ENCODE measurements at regions not wholly inside any gene's neighbourhood (a gene's known extent, or its start where the extent isn't known, plus 50 kb on each side); places are given as distances from the start of the nearest gene placed in this dataset.

DNA sequence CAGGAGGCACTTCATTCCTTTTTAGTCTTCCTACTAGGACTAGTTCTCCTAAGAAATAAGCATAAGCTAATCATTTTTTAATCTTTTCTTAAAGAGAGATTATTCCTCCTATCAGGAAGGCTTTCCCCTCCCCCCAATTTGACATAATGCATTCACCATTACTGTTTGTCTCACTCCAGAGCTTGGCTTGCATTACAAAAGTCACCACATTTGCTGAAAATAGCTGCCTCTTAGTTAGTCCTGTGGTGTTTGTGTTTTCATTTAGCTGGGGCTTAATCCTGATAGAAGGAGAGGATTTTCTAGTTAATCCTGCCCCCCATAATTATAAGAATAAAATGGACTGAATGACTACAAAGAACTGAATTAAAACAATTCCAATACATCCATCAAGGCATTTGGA, 307.1 kb upstream of the RRP15 start:
- in situ Hi-C loops (cut with MboI; ENCODE audit: low pct_ligation_motif_present in 1 of 4, low pct_unique_long_range_greater_than_20kb in 1 of 4, low sequenced_read_pairs in 3 of 4): no loop called here
- Histone ChIP-seq H3K4me1 (no peaks in the 10 kb centered on the region), H3K27me3 (no peaks in the 10 kb centered on the region), H3K9me3 (no peaks in the 10 kb centered on the region), H3K36me3 (no peaks in the 10 kb centered on the region), H3K27ac (no peak overlapping the region), H3K4me3 (no peak overlapping the region)
- intact Hi-C loops (cut with DNase I; ENCODE audit: low total_unique reads): no loop called here
- DNase-seq: no peak
- TF ChIP-seq POLR2AphosphoS5 (IDR thresholded peaks at IDR 0.05) (no peak), POLR2A (IDR thresholded peaks at IDR 0.05) (no peak), EP300 (IDR thresholded peaks at IDR 0.05; ENCODE audit: low read depth) (no peak)
- TF ChIP-seq, protein P1, sequence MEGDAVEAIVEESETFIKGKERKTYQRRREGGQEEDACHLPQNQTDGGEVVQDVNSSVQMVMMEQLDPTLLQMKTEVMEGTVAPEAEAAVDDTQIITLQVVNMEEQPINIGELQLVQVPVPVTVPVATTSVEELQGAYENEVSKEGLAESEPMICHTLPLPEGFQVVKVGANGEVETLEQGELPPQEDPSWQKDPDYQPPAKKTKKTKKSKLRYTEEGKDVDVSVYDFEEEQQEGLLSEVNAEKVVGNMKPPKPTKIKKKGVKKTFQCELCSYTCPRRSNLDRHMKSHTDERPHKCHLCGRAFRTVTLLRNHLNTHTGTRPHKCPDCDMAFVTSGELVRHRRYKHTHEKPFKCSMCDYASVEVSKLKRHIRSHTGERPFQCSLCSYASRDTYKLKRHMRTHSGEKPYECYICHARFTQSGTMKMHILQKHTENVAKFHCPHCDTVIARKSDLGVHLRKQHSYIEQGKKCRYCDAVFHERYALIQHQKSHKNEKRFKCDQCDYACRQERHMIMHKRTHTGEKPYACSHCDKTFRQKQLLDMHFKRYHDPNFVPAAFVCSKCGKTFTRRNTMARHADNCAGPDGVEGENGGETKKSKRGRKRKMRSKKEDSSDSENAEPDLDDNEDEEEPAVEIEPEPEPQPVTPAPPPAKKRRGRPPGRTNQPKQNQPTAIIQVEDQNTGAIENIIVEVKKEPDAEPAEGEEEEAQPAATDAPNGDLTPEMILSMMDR (IDR thresholded peaks at IDR 0.05): no peak

DNA sequence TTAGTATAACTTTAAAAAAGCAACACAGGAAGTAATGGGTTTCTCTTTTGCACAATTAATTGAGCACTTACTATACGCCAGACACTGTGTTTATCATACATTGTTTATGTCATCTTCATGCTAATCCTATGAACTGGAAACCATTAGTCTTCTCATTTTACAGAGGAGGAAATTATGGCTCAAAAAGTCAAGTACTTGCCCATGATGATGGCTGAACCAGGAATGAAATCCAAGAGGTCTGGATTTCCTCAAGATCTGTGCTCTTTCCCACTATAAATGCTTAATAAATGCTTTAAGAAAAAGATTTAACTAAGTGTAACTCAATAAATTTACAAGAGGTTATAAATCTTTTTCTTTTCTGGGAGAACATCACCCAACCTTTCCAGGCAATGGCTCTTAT, 303.7 kb upstream of the RRP15 start:
- TF ChIP-seq POLR2AphosphoS5 (IDR thresholded peaks at IDR 0.05): no peak
- TF ChIP-seq, protein P1 (IDR thresholded peaks at IDR 0.05): no peak
- TF ChIP-seq POLR2A (IDR thresholded peaks at IDR 0.05): no peak
- TF ChIP-seq EP300 (IDR thresholded peaks at IDR 0.05; ENCODE audit: low read depth): no peak
- H3K27me3 ChIP-seq: no peaks in the 10 kb centered on the region
- in situ Hi-C loops (cut with MboI; ENCODE audit: low pct_ligation_motif_present in 1 of 4, low pct_unique_long_range_greater_than_20kb in 1 of 4, low sequenced_read_pairs in 3 of 4) (no loop called here), intact Hi-C loops (cut with DNase I; ENCODE audit: low total_unique reads) (no loop called here)
- 50 to 55% methylated on average over 1 of the region's 1 CpG for WGBS, 2 donors (ENCODE audit: low coverage in 1 of 2)
- H3K36me3 ChIP-seq: no peaks in the 10 kb centered on the region
- DNase-seq: no peak
- H3K27ac ChIP-seq: no peak overlapping the region
- H3K4me3 ChIP-seq: no peak overlapping the region
- H3K9me3 ChIP-seq: no peaks in the 10 kb centered on the region
- H3K4me1 ChIP-seq: no peaks in the 10 kb centered on the region

DNA sequence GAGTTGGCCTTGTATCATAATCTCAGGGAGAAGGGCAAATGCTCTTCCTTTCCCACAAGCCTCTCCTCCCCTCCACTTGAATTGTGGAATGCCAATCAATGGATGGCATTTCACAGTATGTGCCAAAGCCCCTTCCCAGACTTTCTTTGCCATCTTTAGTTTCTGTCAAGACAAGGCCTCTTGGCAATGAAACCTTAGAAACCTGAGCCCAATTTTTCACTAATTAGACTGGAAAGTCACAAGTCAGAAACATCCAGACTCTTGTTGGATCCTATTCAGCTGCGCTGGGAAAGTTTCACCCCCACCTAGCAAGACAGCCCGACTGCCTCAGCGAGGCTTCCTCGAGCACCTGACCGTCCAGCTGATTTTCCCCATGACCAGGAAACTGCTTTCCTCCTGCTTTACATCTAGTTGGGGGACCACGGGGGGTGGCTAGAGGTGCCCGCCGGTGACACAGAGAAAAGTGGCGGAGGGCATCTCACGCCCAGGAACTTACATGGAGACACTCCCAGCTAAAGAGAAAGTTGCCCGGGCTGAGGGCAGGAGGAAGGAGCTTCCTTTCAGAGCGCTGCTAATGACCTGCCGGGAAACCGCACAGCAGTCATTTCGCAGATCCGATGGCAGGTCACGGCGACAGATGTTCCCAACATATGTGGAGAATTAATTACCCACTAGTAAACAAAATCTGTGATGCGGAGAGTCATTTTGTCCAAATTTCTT, 302.6 kb upstream of the RRP15 start:
- Histone ChIP-seq H3K4me1 (no peaks in the 10 kb centered on the region), H3K27ac (no peak overlapping the region), H3K36me3 (no peaks in the 10 kb centered on the region), H3K4me3 (no peak overlapping the region), H3K27me3 (no peaks in the 10 kb centered on the region), H3K9me3 (no peaks in the 10 kb centered on the region)
- TF ChIP-seq POLR2A (IDR thresholded peaks at IDR 0.05): no peak
- TF ChIP-seq EP300 (IDR thresholded peaks at IDR 0.05; ENCODE audit: low read depth): no peak
- no peak for TF ChIP-seq POLR2AphosphoS5 (IDR thresholded peaks at IDR 0.05)
- TF ChIP-seq, protein P1 (IDR thresholded peaks at IDR 0.05): no peak
- no peak for DNase-seq
- in situ Hi-C loops (cut with MboI; ENCODE audit: low pct_ligation_motif_present in 1 of 4, low pct_unique_long_range_greater_than_20kb in 1 of 4, low sequenced_read_pairs in 3 of 4) (no loop called here), intact Hi-C loops (cut with DNase I; ENCODE audit: low total_unique reads) (no loop called here)
- 70% methylated on average over 4 to 19 of the region's 19 CpGs for WGBS, 2 donors (ENCODE audit: low coverage in 1 of 2)

DNA sequence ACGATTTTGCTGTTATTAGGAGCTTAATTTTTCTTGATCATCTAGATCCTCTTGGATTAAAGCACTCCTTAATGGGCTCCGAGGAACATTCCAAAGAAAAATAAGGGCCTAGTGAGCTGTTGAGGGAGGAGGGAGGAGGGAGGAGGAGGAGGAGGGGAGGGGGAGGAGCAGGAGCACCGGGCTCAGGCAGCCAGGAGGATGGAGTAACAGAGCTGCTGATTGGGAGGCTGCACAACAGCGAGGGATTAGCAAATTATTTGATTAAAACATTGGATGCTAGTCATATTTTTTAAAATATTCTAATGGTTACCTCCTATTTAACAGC, 302.1 kb upstream of the RRP15 start:
- Histone ChIP-seq H3K4me1 (no peaks in the 10 kb centered on the region), H3K4me3 (no peak overlapping the region), H3K9me3 (no peaks in the 10 kb centered on the region), H3K27me3 (no peaks in the 10 kb centered on the region), H3K36me3 (no peaks in the 10 kb centered on the region), H3K27ac (no peak overlapping the region)
- in situ Hi-C loops (cut with MboI; ENCODE audit: low pct_ligation_motif_present in 1 of 4, low pct_unique_long_range_greater_than_20kb in 1 of 4, low sequenced_read_pairs in 3 of 4): no loop called here
- intact Hi-C loops (cut with DNase I; ENCODE audit: low total_unique reads): no loop called here
- TF ChIP-seq POLR2AphosphoS5 (IDR thresholded peaks at IDR 0.05) (no peak), POLR2A (IDR thresholded peaks at IDR 0.05) (no peak), EP300 (IDR thresholded peaks at IDR 0.05; ENCODE audit: low read depth) (no peak)
- TF ChIP-seq, protein P1 (IDR thresholded peaks at IDR 0.05): no peak
- WGBS, 2 donors (ENCODE audit: low coverage in 1 of 2): 38 to 48% methylated on average over 4 of the region's 4 CpGs
- no peak for DNase-seq
